ENCODE measurements at regions not wholly inside any gene's neighbourhood (a gene's known extent, or its start where the extent isn't known, plus 50 kb on each side); places are given as distances from the start of the nearest gene placed in this dataset.

DNA sequence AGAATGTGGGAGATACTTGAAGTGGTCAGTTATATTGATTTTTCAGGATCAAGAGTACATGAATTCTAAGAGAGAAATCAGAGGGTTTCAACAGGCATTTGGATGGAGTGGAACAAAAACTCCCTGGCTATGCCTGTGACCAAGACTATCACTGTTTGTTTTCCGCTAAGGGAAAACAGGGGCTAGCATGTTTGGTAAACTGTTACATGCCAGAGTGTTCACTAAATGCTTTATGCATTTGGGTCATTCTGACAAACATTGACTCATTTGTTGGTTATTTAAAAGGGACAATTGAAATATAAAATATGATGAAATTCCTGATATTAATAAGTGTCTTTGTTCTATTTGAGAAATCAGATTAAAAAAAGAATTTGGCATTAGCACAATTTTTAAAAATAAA, 603.9 kb upstream of the KCNMB2 start:
- Histone ChIP-seq H3K79me1 (ENCODE audit: low read depth, low read length) (no peaks in the 10 kb centered on the region), H2AFZ (ENCODE audit: low read length) (no peak overlapping the region), H4K91ac (replicated peaks; ENCODE audit: insufficient read length, low read length) (no peak overlapping the region), H4K5ac (ENCODE audit: insufficient read length, low read depth, low read length) (no peak overlapping the region), H4K20me1 (replicated peaks in 1 of 2; ENCODE audit: control insufficient read depth in 1 of 2, insufficient read depth in 2 of 2, low read length in 2 of 2) (no peaks in the 10 kb centered on the region), H2BK15ac (ENCODE audit: low read length) (no peak overlapping the region), H3K4me3 (ENCODE audit: extremely low read depth in 1 of 4, insufficient read depth in 2 of 4, low read depth in 3 of 4, low read length in 4 of 4) (no peak overlapping the region), H3K23ac (ENCODE audit: insufficient read length) (no peak overlapping the region), H3K18ac (ENCODE audit: extremely low read depth, low read length) (no peak overlapping the region), H3K27ac (ENCODE audit: low read depth, low read length) (no peak overlapping the region), H3K79me2 (ENCODE audit: control insufficient read depth in 1 of 2, insufficient read depth in 2 of 2, low read length in 2 of 2) (no peaks in the 10 kb centered on the region), H3K4me2 (ENCODE audit: insufficient read depth in 1 of 2, low read depth in 2 of 2, low read length in 2 of 2) (no peak overlapping the region), H3K4ac (replicated peaks; ENCODE audit: insufficient read length, low read depth, low read length) (no peak overlapping the region), H2BK20ac (ENCODE audit: low read length) (no peak overlapping the region), H2BK12ac (ENCODE audit: low read depth, low read length) (no peak overlapping the region), H2BK120ac (replicated peaks; ENCODE audit: low read depth, low read length) (no peak overlapping the region), H3K27me3 (replicated peaks in 1 of 4; ENCODE audit: control insufficient read depth in 3 of 4, extremely low read depth in 1 of 4, insufficient read depth in 3 of 4, low read length in 3 of 4) (no peaks in the 10 kb centered on the region), H3K9ac (replicated peaks in 1 of 4; ENCODE audit: extremely low read depth in 1 of 4, low read depth in 3 of 4, low read length in 3 of 4) (no peak overlapping the region), H3K23me2 (ENCODE audit: low read depth, low read length) (no peaks in the 10 kb centered on the region), H2BK5ac (ENCODE audit: low read depth, low read length) (no peak overlapping the region), H3K4me1 (replicated peaks in 1 of 4; ENCODE audit: control insufficient read depth in 3 of 4, insufficient read depth in 4 of 4, low read length in 3 of 4) (peaks cover 0 to 2% (median 0%) of the 10 kb centered on the region in 4 experiments; a peak in 1 of 7 replicates), H3K56ac (replicated peaks; ENCODE audit: insufficient read length, low read depth, low read length) (no peak overlapping the region), H2AK5ac (ENCODE audit: low read depth, low read length) (no peak overlapping the region), H4K8ac (ENCODE audit: extremely low read depth, insufficient read depth, low read length) (no peak overlapping the region), H3K9me3 (ENCODE audit: insufficient read depth in 2 of 2, low read depth in 1 of 2, low read length in 1 of 2) (no peaks in the 10 kb centered on the region), H3K36me3 (ENCODE audit: control insufficient read depth in 2 of 4, insufficient read depth in 4 of 4, low read length in 3 of 4) (no peaks in the 10 kb centered on the region), H3K14ac (ENCODE audit: insufficient read length) (no peak overlapping the region)
- no peak for FAIRE-seq
- 93% methylated on average over 1 of the region's 1 CpG; no CpG with 5 or more reads in 1 of the 2 experiments for WGBS, 2 experiments (ENCODE audit: extremely low coverage in 1 of 2, insufficient coverage in 1 of 2, insufficient read length in 1 of 2, insufficient replicate concordance in 2 of 2, low coverage in 1 of 2, low lambda C conversion rate in 2 of 2, missing lambda C conversion rate in 1 of 2)
- POLR2A ChIA-PET (ENCODE audit: partially characterized antibody): no interaction called here
- TF ChIP-seq HDAC6 (IDR thresholded peaks at IDR 0.05; ENCODE audit: low read depth, low read length) (no peak), RFX5 (IDR thresholded peaks at IDR 0.05; ENCODE audit: borderline replicate concordance, low read depth, low read length) (no peak), TBP (IDR thresholded peaks at IDR 0.05; ENCODE audit: low read depth, low read length) (no peak)
- CTCF ChIA-PET (ENCODE audit: partially characterized antibody): no interaction called here
- DNase-seq (ENCODE audit: low read depth in 1 of 2, low spot score in 2 of 2): no peak
